Stimulated activated CD4-positive, alpha-beta T cell treated with anti-CD3 and anti-CD28 coated beads, Interleukin-12 subunit alpha, Interleukin-12 subunit beta, amount 100 ng/mL, for 4 hours (primary cell): ENCODE measurements at regions not wholly inside any gene's neighbourhood (a gene's known extent, or its start where the extent isn't known, plus 50 kb on each side); places are given as distances from the start of the nearest gene placed in this dataset.
A peak's percentile ranks its signal among the peaks of the same experiment; 100 is the strongest.
"Not testable (repeated sequence)": the region's sequence is repeated elsewhere in the genome, so short reads cannot be mapped to it uniquely, and the experiment has no call there.

ENCODE experiments used
- DNase-seq: peaks from one replicate; pipeline ENCODE4 v3.0.0-alpha.2; 2020

GRCh38 chr16:48054881-48055601, 100.8 kb downstream of the ABCC12 start:
- DNase-seq, result peak; percentile 2

GRCh38 chr16:48053418-48053745, 102.4 kb downstream of the ABCC12 start:
- no peak for DNase-seq

GRCh38 chr16:48052731-48053417, 102.9 kb downstream of the ABCC12 start:
- no peak for DNase-seq

GRCh38 chr16:48050871-48051270, 104.9 kb downstream of the ABCC12 start:
- DNase-seq, result no peak

- no peak for DNase-seq
These were observed 105.9 kb downstream of the ABCC12 start for GRCh38 chr16:48049847-48050246.

- no peak for DNase-seq
These were observed 108.1 kb downstream of the ABCC12 start for GRCh38 chr16:48047720-48048119.

GRCh38 chr16:48047241-48047640, 108.6 kb downstream of the ABCC12 start:
- DNase-seq, result no peak

GRCh38 chr16:48044117-48044516, 111.7 kb downstream of the ABCC12 start:
- DNase-seq, result no peak

- no peak for DNase-seq
These were observed 113.8 kb downstream of the ABCC12 start for GRCh38 chr16:48041981-48042421.

GRCh38 chr16:48035142-48035541, 120.7 kb downstream of the ABCC12 start:
- DNase-seq, result no peak

GRCh38 chr16:48030926-48031325, 124.9 kb downstream of the ABCC12 start:
- DNase-seq, result no peak

GRCh38 chr16:48029768-48030167, 126.0 kb downstream of the ABCC12 start:
- no peak for DNase-seq

GRCh38 chr16:48025359-48025758, 130.4 kb downstream of the ABCC12 start:
- DNase-seq, result no peak

- no peak for DNase-seq
These were observed 131.8 kb downstream of the ABCC12 start for GRCh38 chr16:48024042-48024441.

GRCh38 chr16:48022496-48022895, 133.3 kb downstream of the ABCC12 start:
- DNase-seq, result no peak

- DNase-seq, result not testable (repeated sequence)
These were observed 135.2 kb downstream of the ABCC12 start for GRCh38 chr16:48020617-48021016.

- no peak for DNase-seq
These were observed 141.3 kb downstream of the ABCC12 start for GRCh38 chr16:48014349-48015135.

GRCh38 chr16:48013491-48013901, 142.3 kb downstream of the ABCC12 start:
- no peak for DNase-seq

- DNase-seq, result no peak
These were observed 143.7 kb downstream of the ABCC12 start for GRCh38 chr16:48011878-48012658.

- DNase-seq, result no peak
These were observed 144.3 kb downstream of the ABCC12 start for GRCh38 chr16:48011466-48011865.

GRCh38 chr16:48008011-48008525, 147.7 kb downstream of the ABCC12 start:
- no peak for DNase-seq

GRCh38 chr16:48004141-48004695, 151.6 kb downstream of the ABCC12 start:
- no peak for DNase-seq
